ENCODE measurements at regions not wholly inside any gene's neighbourhood (a gene's known extent, or its start where the extent isn't known, plus 50 kb on each side); places are given as distances from the start of the nearest gene placed in this dataset.

- Histone ChIP-seq H3K27me3 (ENCODE audit: insufficient read depth, low read length) (no peaks in the 10 kb centered on the region), H2AK5ac (ENCODE audit: low read length) (no peak overlapping the region), H4K91ac (ENCODE audit: low read depth, low read length) (no peak overlapping the region), H3K4me3 (ENCODE audit: low read depth, low read length) (no peak overlapping the region), H3K36me3 (ENCODE audit: control insufficient read depth in 1 of 2, insufficient read depth in 2 of 2, low read length in 2 of 2) (no peaks in the 10 kb centered on the region), H3K14ac (ENCODE audit: low read length) (no peak overlapping the region), H3K23ac (ENCODE audit: low read length) (no peak overlapping the region), H4K12ac (ENCODE audit: low read depth, low read length) (no peak overlapping the region), H3K4me1 (ENCODE audit: control insufficient read depth in 1 of 2, insufficient read depth in 2 of 2, low read length in 2 of 2) (peaks cover 2 to 3% of the 10 kb centered on the region in 2 experiments), H2AFZ (ENCODE audit: insufficient read depth, low read length, poor library complexity) (no peak overlapping the region), H3K4me2 (ENCODE audit: low read length) (no peak overlapping the region), H3K18ac (ENCODE audit: low read length) (no peak overlapping the region), H3K9me3 (ENCODE audit: insufficient read depth, low read depth, low read length) (no peaks in the 10 kb centered on the region), H3K79me1 (ENCODE audit: low read length) (no peaks in the 10 kb centered on the region), H3K27ac (ENCODE audit: low read depth, low read length) (no peak overlapping the region), H2BK12ac (ENCODE audit: low read length) (no peak overlapping the region), H3K79me2 (ENCODE audit: control insufficient read depth, insufficient read depth, low read length, poor library complexity) (no peaks in the 10 kb centered on the region), H2BK120ac (ENCODE audit: insufficient read depth, low read length, poor library complexity) (no peak overlapping the region), H2BK5ac (ENCODE audit: low read depth, low read length, poor library complexity) (no peak overlapping the region), H4K8ac (ENCODE audit: low read depth, low read length) (no peak overlapping the region), H3K4ac (ENCODE audit: low read depth, low read length) (no peak overlapping the region), H3K9ac (ENCODE audit: low read length) (no peak overlapping the region)
- no CpG with 5 or more reads among the region's 6 CpGs for WGBS (ENCODE audit: extremely low coverage, insufficient coverage, insufficient read length)
- no peak for DNase-seq
Measured at GRCh38 chr3:193996641-193997089, 139.3 kb upstream of the HES1 start.

- Histone ChIP-seq H3K14ac (ENCODE audit: low read length) (no peak overlapping the region), H3K18ac (ENCODE audit: low read length) (no peak overlapping the region), H3K4ac (ENCODE audit: low read depth, low read length) (no peak overlapping the region), H3K4me1 (ENCODE audit: control insufficient read depth in 1 of 2, insufficient read depth in 2 of 2, low read length in 2 of 2) (peaks cover 2 to 7% of the 10 kb centered on the region in 2 experiments), H2BK12ac (ENCODE audit: low read length) (no peak overlapping the region), H3K27ac (ENCODE audit: low read depth, low read length) (no peak overlapping the region), H3K23ac (ENCODE audit: low read length) (no peak overlapping the region), H2BK5ac (ENCODE audit: low read depth, low read length, poor library complexity) (no peak overlapping the region), H3K79me1 (ENCODE audit: low read length) (peaks cover 4% of the 10 kb centered on the region), H3K27me3 (ENCODE audit: insufficient read depth, low read length) (no peaks in the 10 kb centered on the region), H3K79me2 (ENCODE audit: control insufficient read depth, insufficient read depth, low read length, poor library complexity) (no peaks in the 10 kb centered on the region), H3K4me3 (ENCODE audit: low read depth, low read length) (no peak overlapping the region), H4K8ac (ENCODE audit: low read depth, low read length) (no peak overlapping the region), H3K9me3 (ENCODE audit: insufficient read depth, low read depth, low read length) (no peaks in the 10 kb centered on the region), H3K36me3 (ENCODE audit: control insufficient read depth in 1 of 2, insufficient read depth in 2 of 2, low read length in 2 of 2) (no peaks in the 10 kb centered on the region), H2BK120ac (ENCODE audit: insufficient read depth, low read length, poor library complexity) (no peak overlapping the region), H2AFZ (ENCODE audit: insufficient read depth, low read length, poor library complexity) (no peak overlapping the region), H4K12ac (ENCODE audit: low read depth, low read length) (no peak overlapping the region), H2AK5ac (ENCODE audit: low read length) (no peak overlapping the region), H3K4me2 (ENCODE audit: low read length) (no peak overlapping the region), H3K9ac (ENCODE audit: low read length) (no peak overlapping the region), H4K91ac (ENCODE audit: low read depth, low read length) (no peak overlapping the region)
- no CpG with 5 or more reads among the region's 12 CpGs for WGBS (ENCODE audit: extremely low coverage, insufficient coverage, insufficient read length)
- no peak for DNase-seq
Measured at GRCh38 chr3:193997228-193998122, 138.5 kb upstream of the HES1 start.

GRCh38 chr3:193998123-193998448 lies 137.9 kb upstream of the HES1 start:
- Histone ChIP-seq H3K79me2 (ENCODE audit: control insufficient read depth, insufficient read depth, low read length, poor library complexity) (no peaks in the 10 kb centered on the region), H3K14ac (ENCODE audit: low read length) (no peak overlapping the region), H3K4me3 (ENCODE audit: low read depth, low read length) (no peak overlapping the region), H3K4ac (ENCODE audit: low read depth, low read length) (no peak overlapping the region), H4K12ac (ENCODE audit: low read depth, low read length) (no peak overlapping the region), H2AK5ac (ENCODE audit: low read length) (no peak overlapping the region), H3K79me1 (ENCODE audit: low read length) (peaks cover 4% of the 10 kb centered on the region), H3K9me3 (ENCODE audit: insufficient read depth, low read depth, low read length) (no peaks in the 10 kb centered on the region), H3K9ac (ENCODE audit: low read length) (no peak overlapping the region), H3K18ac (ENCODE audit: low read length) (no peak overlapping the region), H2BK5ac (ENCODE audit: low read depth, low read length, poor library complexity) (no peak overlapping the region), H3K27ac (ENCODE audit: low read depth, low read length) (no peak overlapping the region), H3K4me2 (ENCODE audit: low read length) (no peak overlapping the region), H3K27me3 (ENCODE audit: insufficient read depth, low read length) (no peaks in the 10 kb centered on the region), H3K36me3 (ENCODE audit: control insufficient read depth in 1 of 2, insufficient read depth in 2 of 2, low read length in 2 of 2) (no peaks in the 10 kb centered on the region), H3K4me1 (ENCODE audit: control insufficient read depth in 1 of 2, insufficient read depth in 2 of 2, low read length in 2 of 2) (peaks cover 2 to 12% of the 10 kb centered on the region in 2 experiments), H2BK120ac (ENCODE audit: insufficient read depth, low read length, poor library complexity) (no peak overlapping the region), H4K91ac (ENCODE audit: low read depth, low read length) (no peak overlapping the region), H2AFZ (ENCODE audit: insufficient read depth, low read length, poor library complexity) (no peak overlapping the region), H4K8ac (ENCODE audit: low read depth, low read length) (no peak overlapping the region), H3K23ac (ENCODE audit: low read length) (no peak overlapping the region), H2BK12ac (ENCODE audit: low read length) (no peak overlapping the region)
- no peak for DNase-seq
- WGBS (ENCODE audit: extremely low coverage, insufficient coverage, insufficient read length) = no CpG with 5 or more reads among the region's 1 CpG

- WGBS (ENCODE audit: extremely low coverage, insufficient coverage, insufficient read length) = no CpG with 5 or more reads among the region's 12 CpGs
- Histone ChIP-seq H3K27ac (ENCODE audit: low read depth, low read length) (no peak overlapping the region), H2BK120ac (ENCODE audit: insufficient read depth, low read length, poor library complexity) (no peak overlapping the region), H3K27me3 (ENCODE audit: insufficient read depth, low read length) (no peaks in the 10 kb centered on the region), H3K18ac (ENCODE audit: low read length) (no peak overlapping the region), H2BK5ac (ENCODE audit: low read depth, low read length, poor library complexity) (no peak overlapping the region), H2AK5ac (ENCODE audit: low read length) (no peak overlapping the region), H3K23ac (ENCODE audit: low read length) (no peak overlapping the region), H3K4me1 (ENCODE audit: control insufficient read depth in 1 of 2, insufficient read depth in 2 of 2, low read length in 2 of 2) (peaks cover 7 to 17% of the 10 kb centered on the region in 2 experiments), H4K12ac (ENCODE audit: low read depth, low read length) (no peak overlapping the region), H4K91ac (ENCODE audit: low read depth, low read length) (no peak overlapping the region), H2AFZ (ENCODE audit: insufficient read depth, low read length, poor library complexity) (no peak overlapping the region), H4K8ac (ENCODE audit: low read depth, low read length) (no peak overlapping the region), H3K4me3 (ENCODE audit: low read depth, low read length) (no peak overlapping the region), H3K36me3 (ENCODE audit: control insufficient read depth in 1 of 2, insufficient read depth in 2 of 2, low read length in 2 of 2) (no peaks in the 10 kb centered on the region), H3K4me2 (ENCODE audit: low read length) (no peak overlapping the region), H3K14ac (ENCODE audit: low read length) (no peak overlapping the region), H3K79me1 (ENCODE audit: low read length) (peaks cover 4% of the 10 kb centered on the region), H2BK12ac (ENCODE audit: low read length) (no peak overlapping the region), H3K9me3 (ENCODE audit: insufficient read depth, low read depth, low read length) (no peaks in the 10 kb centered on the region), H3K9ac (ENCODE audit: low read length) (no peak overlapping the region), H3K79me2 (ENCODE audit: control insufficient read depth, insufficient read depth, low read length, poor library complexity) (no peaks in the 10 kb centered on the region), H3K4ac (ENCODE audit: low read depth, low read length) (no peak overlapping the region)
- DNase-seq = no peak
Measured at GRCh38 chr3:193998628-193999195, 137.2 kb upstream of the HES1 start.
